ENCODE measurements at regions not wholly inside any gene's neighbourhood (a gene's known extent, or its start where the extent isn't known, plus 50 kb on each side); places are given as distances from the start of the nearest gene placed in this dataset.
A peak's percentile ranks its signal among the peaks of the same experiment; 100 is the strongest.

DNA sequence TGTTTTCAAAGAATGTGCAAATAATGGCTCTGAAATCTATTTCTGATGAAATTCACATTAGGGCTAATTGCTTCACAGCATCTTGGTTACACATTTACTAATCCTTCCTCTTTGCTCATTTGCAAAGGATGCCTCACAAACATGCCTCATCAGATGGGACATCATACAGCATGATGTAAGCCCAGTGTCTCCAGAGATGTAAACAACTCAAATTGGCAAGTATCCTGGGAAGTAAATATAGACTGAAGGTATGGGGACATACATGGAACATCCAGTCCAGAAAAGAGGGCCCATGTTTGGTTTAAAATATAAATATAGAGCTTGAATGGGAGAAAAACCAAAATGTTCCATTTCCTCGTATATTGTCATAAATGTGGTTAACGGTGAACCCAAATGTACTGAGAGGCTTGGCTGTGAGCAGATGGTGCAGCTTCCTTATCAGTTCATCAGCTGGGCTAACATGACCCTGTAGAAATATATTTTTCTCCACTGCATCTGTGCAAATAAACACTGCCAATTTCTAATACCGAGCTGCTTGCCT, 142.9 kb upstream of the NUDT7 start:
- no peak for DNase-seq
- Histone ChIP-seq H4K8ac (ENCODE audit: low read depth, low read length) (no peak overlapping the region), H4K5ac (ENCODE audit: low read length) (no peak overlapping the region), H3K56ac (ENCODE audit: low read length) (no peak overlapping the region), H2BK5ac (ENCODE audit: low read length) (no peak overlapping the region), H3K9ac (ENCODE audit: low read length) (no peak overlapping the region), H2BK15ac (replicated peaks; ENCODE audit: low read depth) (no peak overlapping the region), H3K79me1 (ENCODE audit: low read length) (no peaks in the 10 kb centered on the region), H3K27ac (ENCODE audit: low read depth, low read length) (no peak overlapping the region), H3K79me2 (ENCODE audit: control insufficient read depth, insufficient read depth, low read length) (no peaks in the 10 kb centered on the region), H3K4me2 (ENCODE audit: low read length) (no peak overlapping the region), H3K4me3 (ENCODE audit: low read length) (no peak overlapping the region), H3K4me1 (ENCODE audit: control insufficient read depth, low read depth, low read length) (no peaks in the 10 kb centered on the region), H3K23ac (ENCODE audit: low read length) (no peak overlapping the region), H2BK120ac (ENCODE audit: low read depth, low read length) (no peak overlapping the region), H3K27me3 (ENCODE audit: insufficient read depth, low read length, poor library complexity) (no peaks in the 10 kb centered on the region), H3K4ac (ENCODE audit: low read depth, low read length) (no peak overlapping the region), H2AK5ac (ENCODE audit: low read length) (no peak overlapping the region), H3K18ac (ENCODE audit: low read length) (no peak overlapping the region), H3K36me3 (ENCODE audit: control insufficient read depth, insufficient read depth, low read length) (no peaks in the 10 kb centered on the region)
- no CpG with 5 or more reads among the region's 3 CpGs for WGBS (ENCODE audit: extremely low coverage, insufficient coverage, low lambda C conversion rate)

DNA sequence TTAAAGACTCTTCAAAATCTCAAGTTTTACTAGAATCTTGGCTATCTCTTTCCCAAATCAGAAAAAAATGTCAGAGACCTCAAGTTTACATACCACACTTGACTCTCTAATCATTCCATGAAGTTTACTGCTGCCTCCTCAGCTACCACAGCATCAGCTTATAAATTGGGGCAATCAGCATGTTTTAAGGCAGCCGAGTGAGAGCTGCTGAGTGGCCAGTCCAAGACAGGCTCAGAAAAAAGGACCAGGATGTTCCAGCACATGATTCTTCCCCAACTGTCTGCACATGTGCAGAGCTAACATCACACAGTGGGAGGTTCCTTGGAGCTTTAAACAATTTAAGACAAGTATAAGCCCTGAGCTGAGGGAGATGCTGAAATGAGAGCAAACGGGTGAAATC, 140.6 kb upstream of the NUDT7 start:
- H3K27me3 ChIP-seq (ENCODE audit: insufficient read depth, low read length, poor library complexity): no peaks in the 10 kb centered on the region
- no peak overlapping the region for H2BK15ac ChIP-seq (replicated peaks; ENCODE audit: low read depth)
- no peak overlapping the region for H4K5ac ChIP-seq (ENCODE audit: low read length)
- no peak overlapping the region for H3K4me3 ChIP-seq (ENCODE audit: low read length)
- H3K79me2 ChIP-seq (ENCODE audit: control insufficient read depth, insufficient read depth, low read length): no peaks in the 10 kb centered on the region
- no peak overlapping the region for H2BK120ac ChIP-seq (ENCODE audit: low read depth, low read length)
- H3K79me1 ChIP-seq (ENCODE audit: low read length): no peaks in the 10 kb centered on the region
- H3K18ac ChIP-seq (ENCODE audit: low read length): no peak overlapping the region
- H3K36me3 ChIP-seq (ENCODE audit: control insufficient read depth, insufficient read depth, low read length): no peaks in the 10 kb centered on the region
- H3K9ac ChIP-seq (ENCODE audit: low read length): no peak overlapping the region
- no peak overlapping the region for H3K4me2 ChIP-seq (ENCODE audit: low read length)
- no peaks in the 10 kb centered on the region for H3K4me1 ChIP-seq (ENCODE audit: control insufficient read depth, low read depth, low read length)
- no peak overlapping the region for H3K23ac ChIP-seq (ENCODE audit: low read length)
- no peak overlapping the region for H2AK5ac ChIP-seq (ENCODE audit: low read length)
- H3K56ac ChIP-seq (ENCODE audit: low read length): no peak overlapping the region
- H3K4ac ChIP-seq (ENCODE audit: low read depth, low read length): no peak overlapping the region
- no CpG with 5 or more reads among the region's 2 CpGs for WGBS (ENCODE audit: extremely low coverage, insufficient coverage, low lambda C conversion rate)
- no peak overlapping the region for H2BK5ac ChIP-seq (ENCODE audit: low read length)
- no peak for DNase-seq
- no peak overlapping the region for H3K27ac ChIP-seq (ENCODE audit: low read depth, low read length)
- no peak overlapping the region for H4K8ac ChIP-seq (ENCODE audit: low read depth, low read length)

DNA sequence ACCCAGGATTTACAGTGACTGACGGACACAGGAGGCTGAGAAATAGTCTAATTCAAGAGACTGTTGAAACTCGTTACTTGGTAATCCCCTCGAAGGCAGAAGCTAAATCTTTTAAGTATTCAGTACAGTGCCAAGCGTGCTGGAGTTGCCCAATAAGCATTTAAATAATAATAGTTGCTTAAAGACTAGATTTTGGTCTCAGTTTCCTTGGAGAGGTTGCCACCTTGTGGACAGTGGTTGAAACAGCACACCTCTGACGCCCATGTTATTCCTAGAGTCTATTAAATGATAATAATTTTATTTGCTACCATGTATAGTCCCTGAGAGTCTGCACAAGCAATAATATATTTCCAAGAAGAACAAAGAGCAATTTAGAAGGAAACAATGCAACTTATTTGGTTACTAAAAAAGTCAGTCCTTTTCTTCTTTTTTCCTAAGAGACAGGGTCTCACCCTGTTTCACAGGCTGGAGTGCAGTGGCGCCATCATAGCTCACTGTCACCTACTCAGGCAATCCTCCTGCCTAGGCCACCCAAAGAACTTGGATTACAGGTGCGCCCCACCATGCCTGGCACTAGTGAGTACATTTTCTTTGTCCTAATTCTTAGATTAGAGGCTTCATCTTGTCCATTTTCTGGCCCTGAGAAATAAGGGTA, 138.0 kb upstream of the NUDT7 start:
- Histone ChIP-seq H2BK5ac (ENCODE audit: low read length) (no peak overlapping the region), H2AK5ac (ENCODE audit: low read length) (no peak overlapping the region), H3K18ac (ENCODE audit: low read length) (no peak overlapping the region), H2BK120ac (ENCODE audit: low read depth, low read length) (no peak overlapping the region), H4K8ac (ENCODE audit: low read depth, low read length) (no peak overlapping the region), H4K5ac (ENCODE audit: low read length) (no peak overlapping the region), H3K56ac (ENCODE audit: low read length) (no peak overlapping the region), H3K36me3 (ENCODE audit: control insufficient read depth, insufficient read depth, low read length) (no peaks in the 10 kb centered on the region), H3K4ac (ENCODE audit: low read depth, low read length) (no peak overlapping the region), H2BK15ac (replicated peaks; ENCODE audit: low read depth) (no peak overlapping the region), H3K4me2 (ENCODE audit: low read length) (no peak overlapping the region), H3K79me2 (ENCODE audit: control insufficient read depth, insufficient read depth, low read length) (no peaks in the 10 kb centered on the region), H3K23ac (ENCODE audit: low read length) (no peak overlapping the region), H3K9ac (ENCODE audit: low read length) (no peak overlapping the region), H3K27me3 (ENCODE audit: insufficient read depth, low read length, poor library complexity) (no peaks in the 10 kb centered on the region), H3K79me1 (ENCODE audit: low read length) (no peaks in the 10 kb centered on the region), H3K4me1 (ENCODE audit: control insufficient read depth, low read depth, low read length) (no peaks in the 10 kb centered on the region), H3K27ac (ENCODE audit: low read depth, low read length) (no peak overlapping the region), H3K4me3 (ENCODE audit: low read length) (no peak overlapping the region)
- WGBS (ENCODE audit: extremely low coverage, insufficient coverage, low lambda C conversion rate): no CpG with 5 or more reads among the region's 7 CpGs
- peak; percentile 52 for DNase-seq

DNA sequence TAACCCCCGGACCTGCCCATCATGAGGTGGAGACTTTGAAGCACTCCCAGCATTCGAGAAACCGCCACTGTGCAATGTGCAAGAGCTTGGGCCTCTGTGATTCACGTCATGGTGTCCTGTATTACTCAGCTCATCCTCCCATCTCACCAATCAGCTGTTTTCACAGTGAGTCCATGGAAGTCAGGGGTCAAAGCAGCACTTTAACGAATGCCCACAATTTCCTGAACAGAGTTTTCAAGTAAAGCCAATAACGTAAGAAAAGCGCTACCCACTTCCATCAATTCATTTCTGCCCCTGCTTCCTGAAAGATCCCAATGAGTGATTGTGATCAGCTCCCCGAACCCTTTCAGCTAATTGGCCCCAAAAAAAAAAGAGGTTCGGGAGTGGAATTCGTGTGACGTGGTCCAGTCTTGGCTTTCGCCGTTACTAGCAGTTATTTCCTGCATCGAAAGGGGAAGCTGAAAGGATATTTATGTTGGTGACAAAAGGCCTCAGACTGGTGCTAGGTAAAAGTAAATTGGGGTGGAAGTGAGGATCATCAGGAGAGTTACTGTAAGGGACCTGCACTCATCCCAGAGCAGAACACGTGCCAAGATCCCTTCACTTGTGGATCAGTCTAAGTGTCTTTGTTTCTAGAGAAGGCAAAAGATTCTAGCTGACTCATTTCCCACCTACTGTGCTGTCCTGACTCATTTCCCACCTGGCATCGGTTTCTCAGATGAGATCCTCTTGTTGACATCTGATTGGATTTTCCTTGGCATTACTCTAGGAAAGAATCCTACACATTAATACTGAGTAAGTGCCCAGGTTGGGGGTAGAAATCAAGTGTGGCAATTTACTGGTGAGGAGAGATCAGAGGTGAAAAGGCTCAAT, 136.7 kb upstream of the NUDT7 start:
- Histone ChIP-seq H3K27ac (ENCODE audit: low read depth, low read length) (no peak overlapping the region), H3K4me2 (ENCODE audit: low read length) (no peak overlapping the region), H2BK120ac (ENCODE audit: low read depth, low read length) (no peak overlapping the region), H3K4me3 (ENCODE audit: low read length) (no peak overlapping the region), H3K9ac (ENCODE audit: low read length) (no peak overlapping the region), H3K79me2 (ENCODE audit: control insufficient read depth, insufficient read depth, low read length) (no peaks in the 10 kb centered on the region), H3K56ac (ENCODE audit: low read length) (no peak overlapping the region), H2BK5ac (ENCODE audit: low read length) (no peak overlapping the region), H3K23ac (ENCODE audit: low read length) (no peak overlapping the region), H3K27me3 (ENCODE audit: insufficient read depth, low read length, poor library complexity) (no peaks in the 10 kb centered on the region), H3K4me1 (ENCODE audit: control insufficient read depth, low read depth, low read length) (no peaks in the 10 kb centered on the region), H3K79me1 (ENCODE audit: low read length) (no peaks in the 10 kb centered on the region), H4K5ac (ENCODE audit: low read length) (no peak overlapping the region), H3K18ac (ENCODE audit: low read length) (peak overlapping the region; percentile 45), H3K36me3 (ENCODE audit: control insufficient read depth, insufficient read depth, low read length) (no peaks in the 10 kb centered on the region), H4K8ac (ENCODE audit: low read depth, low read length) (no peak overlapping the region), H2AK5ac (ENCODE audit: low read length) (no peak overlapping the region), H3K4ac (ENCODE audit: low read depth, low read length) (no peak overlapping the region), H2BK15ac (replicated peaks; ENCODE audit: low read depth) (no peak overlapping the region)
- WGBS (ENCODE audit: extremely low coverage, insufficient coverage, low lambda C conversion rate): no CpG with 5 or more reads among the region's 16 CpGs
- peak; percentile 75 for DNase-seq

DNA sequence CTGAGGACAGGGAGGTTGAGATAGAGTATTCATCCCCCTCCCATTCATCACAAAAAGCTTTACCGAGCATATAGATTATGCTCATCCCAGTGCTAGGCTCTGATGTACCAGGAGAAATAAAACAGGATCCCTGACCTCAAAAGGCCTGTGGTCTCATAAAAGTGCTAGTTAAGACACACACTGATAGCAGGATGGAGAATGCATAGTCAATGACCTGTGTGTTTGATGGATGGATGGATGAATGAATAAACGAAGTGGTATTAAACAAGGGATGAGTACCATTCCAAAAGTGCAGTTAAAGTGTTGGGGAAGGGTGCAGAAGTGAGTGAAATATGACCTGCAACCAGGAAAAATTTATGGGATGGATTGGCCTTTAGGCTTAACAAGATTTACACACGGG, 133.9 kb upstream of the NUDT7 start:
- H3K18ac ChIP-seq (ENCODE audit: low read length): no peak overlapping the region
- no peaks in the 10 kb centered on the region for H3K79me2 ChIP-seq (ENCODE audit: control insufficient read depth, insufficient read depth, low read length)
- no peak overlapping the region for H2AK5ac ChIP-seq (ENCODE audit: low read length)
- H3K4me3 ChIP-seq (ENCODE audit: low read length): no peak overlapping the region
- no peak overlapping the region for H3K4me2 ChIP-seq (ENCODE audit: low read length)
- H4K8ac ChIP-seq (ENCODE audit: low read depth, low read length): no peak overlapping the region
- no CpG with 5 or more reads among the region's 3 CpGs for WGBS (ENCODE audit: extremely low coverage, insufficient coverage, low lambda C conversion rate)
- H3K4me1 ChIP-seq (ENCODE audit: control insufficient read depth, low read depth, low read length): no peaks in the 10 kb centered on the region
- no peak overlapping the region for H3K27ac ChIP-seq (ENCODE audit: low read depth, low read length)
- H3K79me1 ChIP-seq (ENCODE audit: low read length): no peaks in the 10 kb centered on the region
- no peak overlapping the region for H3K56ac ChIP-seq (ENCODE audit: low read length)
- H3K9ac ChIP-seq (ENCODE audit: low read length): no peak overlapping the region
- H2BK15ac ChIP-seq (replicated peaks; ENCODE audit: low read depth): no peak overlapping the region
- H2BK120ac ChIP-seq (ENCODE audit: low read depth, low read length): no peak overlapping the region
- DNase-seq: no peak
- H2BK5ac ChIP-seq (ENCODE audit: low read length): no peak overlapping the region
- no peak overlapping the region for H4K5ac ChIP-seq (ENCODE audit: low read length)
- no peaks in the 10 kb centered on the region for H3K36me3 ChIP-seq (ENCODE audit: control insufficient read depth, insufficient read depth, low read length)
- no peaks in the 10 kb centered on the region for H3K27me3 ChIP-seq (ENCODE audit: insufficient read depth, low read length, poor library complexity)
- H3K4ac ChIP-seq (ENCODE audit: low read depth, low read length): no peak overlapping the region
- H3K23ac ChIP-seq (ENCODE audit: low read length): no peak overlapping the region

All from mesendoderm (in vitro differentiated cells).